ENCODE measurements at regions not wholly inside any gene's neighbourhood (a gene's known extent, or its start where the extent isn't known, plus 50 kb on each side); places are given as distances from the start of the nearest gene placed in this dataset.

- TF ChIP-seq CTCF (conservative IDR thresholded peaks at IDR 0.05; ENCODE audit: low read depth, low read length) = no peak
- no peak overlapping the region for H3K4me3 ChIP-seq (ENCODE audit: low read depth, low read length)
- DNase-seq (ENCODE audit: low read depth) = no peak
These were observed 295.3 kb downstream of the SP3 start for GRCh38 chr2:173669888-173670287.

DNA sequence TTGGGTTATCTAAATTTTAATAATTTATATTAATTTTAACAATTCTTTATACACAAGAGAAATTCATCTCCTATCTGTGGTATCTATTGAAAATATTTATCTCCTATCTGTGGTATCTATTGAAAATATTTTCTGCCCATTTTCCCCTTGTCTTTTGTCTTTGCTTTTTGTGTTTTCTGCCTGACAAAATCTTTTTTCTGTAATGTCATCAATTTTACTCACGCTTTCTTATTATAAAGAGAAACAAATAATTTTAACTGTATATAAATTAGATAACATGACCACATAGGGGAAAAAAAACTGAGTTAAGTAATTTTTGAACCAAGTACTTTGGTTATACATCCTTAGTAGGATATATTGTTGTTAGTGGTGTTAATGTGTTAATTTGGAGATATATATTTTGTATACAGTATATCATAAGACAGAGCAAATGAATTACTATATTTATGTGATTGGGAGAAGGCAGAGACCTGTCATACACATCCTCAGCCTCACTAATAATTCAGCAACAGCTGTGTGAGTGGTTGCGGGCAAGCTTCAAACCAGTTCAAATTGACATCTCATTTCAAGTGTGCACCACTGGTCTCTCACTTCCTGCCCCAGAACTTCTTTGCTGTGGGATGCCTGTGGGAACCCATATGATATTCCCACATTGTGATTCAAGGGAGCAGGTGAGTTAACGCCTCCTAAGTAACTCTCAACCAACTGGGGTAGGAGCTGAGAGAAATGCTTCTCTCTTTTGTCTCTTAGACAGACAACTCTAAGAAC, 292.4 kb downstream of the SP3 start:
- DNase-seq (ENCODE audit: low read depth) = no peak
- TF ChIP-seq CTCF (conservative IDR thresholded peaks at IDR 0.05; ENCODE audit: low read depth, low read length) = no peak
- no peak overlapping the region for H3K4me3 ChIP-seq (ENCODE audit: low read depth, low read length)

GRCh38 chr2:173673640-173674039, 291.5 kb downstream of the SP3 start:
- DNase-seq (ENCODE audit: low read depth) = no peak
- no peak for TF ChIP-seq CTCF (conservative IDR thresholded peaks at IDR 0.05; ENCODE audit: low read depth, low read length)
- no peak overlapping the region for H3K4me3 ChIP-seq (ENCODE audit: low read depth, low read length)

GRCh38 chr2:173676647-173677046, 288.5 kb downstream of the SP3 start:
- no peak overlapping the region for H3K4me3 ChIP-seq (ENCODE audit: low read depth, low read length)
- no peak for DNase-seq (ENCODE audit: low read depth)
- TF ChIP-seq CTCF (conservative IDR thresholded peaks at IDR 0.05; ENCODE audit: low read depth, low read length) = no peak

DNA sequence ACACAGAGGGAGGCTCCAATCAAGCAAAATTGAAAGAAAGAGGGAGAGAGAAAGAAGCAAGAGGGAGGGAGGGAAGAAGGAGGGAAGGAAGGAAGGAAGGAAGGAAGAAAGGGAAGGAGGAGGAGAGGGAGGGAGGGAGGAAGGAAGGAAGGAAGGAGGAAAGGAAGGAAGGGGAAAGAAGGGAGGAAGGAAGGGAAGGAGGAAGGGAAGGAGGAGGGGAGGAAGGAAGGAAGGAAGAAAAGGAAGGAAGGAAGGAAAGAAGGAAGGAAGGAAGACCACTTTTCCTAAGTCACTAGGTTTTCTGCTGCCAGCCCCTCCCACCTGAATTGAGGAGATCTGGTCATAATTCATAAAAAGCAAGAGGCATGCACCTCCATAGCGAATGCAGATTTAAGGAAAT, 287.0 kb downstream of the SP3 start:
- no peak for TF ChIP-seq CTCF (conservative IDR thresholded peaks at IDR 0.05; ENCODE audit: low read depth, low read length)
- H3K4me3 ChIP-seq (ENCODE audit: low read depth, low read length) = no peak overlapping the region
- DNase-seq (ENCODE audit: low read depth) = no peak

GRCh38 chr2:173680574-173680973, 284.6 kb downstream of the SP3 start:
- H3K4me3 ChIP-seq (ENCODE audit: low read depth, low read length) = no peak overlapping the region
- no peak for TF ChIP-seq CTCF (conservative IDR thresholded peaks at IDR 0.05; ENCODE audit: low read depth, low read length)
- DNase-seq (ENCODE audit: low read depth) = no peak

All from epithelial cell of proximal tubule (primary cell).